ENCODE measurements at regions not wholly inside any gene's neighbourhood (a gene's known extent, or its start where the extent isn't known, plus 50 kb on each side); places are given as distances from the start of the nearest gene placed in this dataset.
A peak's percentile ranks its signal among the peaks of the same experiment; 100 is the strongest.
"Not testable (repeated sequence)": the region's sequence is repeated elsewhere in the genome, so short reads cannot be mapped to it uniquely, and the experiment has no call there.

DNA sequence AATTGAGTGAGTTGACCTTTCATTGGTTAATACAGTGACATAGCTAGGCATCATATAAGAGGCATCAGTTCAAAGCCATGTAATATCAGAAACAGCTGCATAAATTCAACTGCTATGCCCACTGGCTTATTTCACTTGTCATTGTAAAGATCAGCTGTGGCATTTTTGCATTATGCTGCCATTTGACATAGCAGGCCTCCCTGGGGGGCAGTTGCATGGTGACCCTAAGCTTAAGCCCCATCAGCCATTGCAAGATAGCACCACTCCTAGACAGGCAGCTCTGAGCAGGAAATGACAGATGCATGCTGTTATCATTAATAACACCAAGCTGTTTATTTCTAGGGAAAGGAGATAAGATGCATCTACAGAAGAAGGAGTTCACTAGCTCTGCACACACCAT is 233.4 kb upstream of the CNTNAP5 start (continued):
- no peak for TF ChIP-seq E2F4 (CRISPR knock-in tag; IDR thresholded peaks at IDR 0.05; ENCODE audit: borderline replicate concordance, low read depth)
- no peak for TF ChIP-seq PRRX2 (CRISPR knock-in tag; IDR thresholded peaks at IDR 0.05)

- H3K4me3 Mint-ChIP-seq; POLR2A ChIA-PET; DNase-seq (ENCODE audit: low spot score); ATAC-seq; CTCF ChIA-PET; H3K27ac Mint-ChIP-seq; H3K27me3 Mint-ChIP-seq (ENCODE audit: low read depth); H3K4me1 Mint-ChIP-seq: not testable (repeated sequence)
- Mint-ChIP-seq H3K9me3 (peaks cover 71% of the 10 kb centered on the region), H3K36me3 (peaks cover 43% of the 10 kb centered on the region)
These were observed 221.0 kb upstream of the CNTNAP5 start for GRCh38 chr2:123804126-123804525.

DNA sequence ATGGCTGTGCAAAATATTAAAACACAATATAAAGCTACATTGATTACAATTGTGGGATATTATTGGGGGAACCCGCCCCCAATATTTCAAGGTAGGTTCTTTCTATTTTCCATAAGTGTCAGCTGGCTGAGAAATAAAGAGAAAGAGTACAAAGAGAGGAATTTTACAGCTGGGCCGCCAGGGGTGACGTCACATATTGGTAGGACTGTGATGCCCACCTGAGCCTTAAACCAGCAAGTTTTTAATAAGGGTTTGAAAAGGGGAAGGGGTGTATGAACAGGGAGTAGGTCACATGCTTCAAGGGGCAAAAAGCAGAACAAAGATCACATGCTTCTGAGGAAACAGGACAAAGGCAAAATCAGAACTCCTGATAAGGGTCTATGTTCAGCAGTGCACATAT is 219.3 kb upstream of the CNTNAP5 start:
- POLR2A ChIA-PET; H3K27me3 Mint-ChIP-seq (ENCODE audit: low read depth); ATAC-seq; H3K27ac Mint-ChIP-seq; H3K4me3 Mint-ChIP-seq; CTCF ChIA-PET; H3K4me1 Mint-ChIP-seq; DNase-seq (ENCODE audit: low spot score): not testable (repeated sequence)
- H3K36me3 Mint-ChIP-seq = peaks cover 44% of the 10 kb centered on the region
- peaks cover 76% of the 10 kb centered on the region for H3K9me3 Mint-ChIP-seq

DNA sequence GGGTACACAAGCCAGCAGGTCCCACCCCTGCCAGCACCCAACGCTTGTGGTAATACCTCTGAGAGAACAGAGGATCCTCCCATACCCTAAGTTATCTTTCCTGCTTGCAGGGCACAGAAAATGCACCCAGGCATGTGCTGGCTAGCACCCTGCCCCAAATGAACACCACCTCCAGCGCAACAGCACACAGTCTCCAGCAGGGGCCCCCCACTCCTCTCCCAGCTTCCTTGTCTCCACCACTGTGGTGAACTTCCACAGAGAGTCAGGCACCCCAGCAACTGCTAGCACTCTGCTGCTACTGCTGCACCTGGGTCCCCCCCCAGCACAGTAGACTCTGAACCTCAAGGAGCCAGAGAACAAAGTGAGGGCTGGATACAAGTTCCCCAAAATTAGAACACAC is 216.8 kb upstream of the CNTNAP5 start:
- no peaks in the 10 kb centered on the region for H3K4me1 Mint-ChIP-seq
- DNase-seq (ENCODE audit: low spot score) (peak; percentile 48), ATAC-seq (peak; percentile 97)
- TF ChIP-seq, protein P1, sequence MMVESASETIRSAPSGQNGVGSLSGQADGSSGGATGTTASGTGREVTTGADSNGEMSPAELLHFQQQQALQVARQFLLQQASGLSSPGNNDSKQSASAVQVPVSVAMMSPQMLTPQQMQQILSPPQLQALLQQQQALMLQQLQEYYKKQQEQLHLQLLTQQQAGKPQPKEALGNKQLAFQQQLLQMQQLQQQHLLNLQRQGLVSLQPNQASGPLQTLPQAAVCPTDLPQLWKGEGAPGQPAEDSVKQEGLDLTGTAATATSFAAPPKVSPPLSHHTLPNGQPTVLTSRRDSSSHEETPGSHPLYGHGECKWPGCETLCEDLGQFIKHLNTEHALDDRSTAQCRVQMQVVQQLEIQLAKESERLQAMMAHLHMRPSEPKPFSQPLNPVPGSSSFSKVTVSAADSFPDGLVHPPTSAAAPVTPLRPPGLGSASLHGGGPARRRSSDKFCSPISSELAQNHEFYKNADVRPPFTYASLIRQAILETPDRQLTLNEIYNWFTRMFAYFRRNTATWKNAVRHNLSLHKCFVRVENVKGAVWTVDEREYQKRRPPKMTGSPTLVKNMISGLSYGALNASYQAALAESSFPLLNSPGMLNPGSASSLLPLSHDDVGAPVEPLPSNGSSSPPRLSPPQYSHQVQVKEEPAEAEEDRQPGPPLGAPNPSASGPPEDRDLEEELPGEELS (CRISPR knock-in tag; IDR thresholded peaks at IDR 0.05) = no peak
- TF ChIP-seq, protein P2, sequence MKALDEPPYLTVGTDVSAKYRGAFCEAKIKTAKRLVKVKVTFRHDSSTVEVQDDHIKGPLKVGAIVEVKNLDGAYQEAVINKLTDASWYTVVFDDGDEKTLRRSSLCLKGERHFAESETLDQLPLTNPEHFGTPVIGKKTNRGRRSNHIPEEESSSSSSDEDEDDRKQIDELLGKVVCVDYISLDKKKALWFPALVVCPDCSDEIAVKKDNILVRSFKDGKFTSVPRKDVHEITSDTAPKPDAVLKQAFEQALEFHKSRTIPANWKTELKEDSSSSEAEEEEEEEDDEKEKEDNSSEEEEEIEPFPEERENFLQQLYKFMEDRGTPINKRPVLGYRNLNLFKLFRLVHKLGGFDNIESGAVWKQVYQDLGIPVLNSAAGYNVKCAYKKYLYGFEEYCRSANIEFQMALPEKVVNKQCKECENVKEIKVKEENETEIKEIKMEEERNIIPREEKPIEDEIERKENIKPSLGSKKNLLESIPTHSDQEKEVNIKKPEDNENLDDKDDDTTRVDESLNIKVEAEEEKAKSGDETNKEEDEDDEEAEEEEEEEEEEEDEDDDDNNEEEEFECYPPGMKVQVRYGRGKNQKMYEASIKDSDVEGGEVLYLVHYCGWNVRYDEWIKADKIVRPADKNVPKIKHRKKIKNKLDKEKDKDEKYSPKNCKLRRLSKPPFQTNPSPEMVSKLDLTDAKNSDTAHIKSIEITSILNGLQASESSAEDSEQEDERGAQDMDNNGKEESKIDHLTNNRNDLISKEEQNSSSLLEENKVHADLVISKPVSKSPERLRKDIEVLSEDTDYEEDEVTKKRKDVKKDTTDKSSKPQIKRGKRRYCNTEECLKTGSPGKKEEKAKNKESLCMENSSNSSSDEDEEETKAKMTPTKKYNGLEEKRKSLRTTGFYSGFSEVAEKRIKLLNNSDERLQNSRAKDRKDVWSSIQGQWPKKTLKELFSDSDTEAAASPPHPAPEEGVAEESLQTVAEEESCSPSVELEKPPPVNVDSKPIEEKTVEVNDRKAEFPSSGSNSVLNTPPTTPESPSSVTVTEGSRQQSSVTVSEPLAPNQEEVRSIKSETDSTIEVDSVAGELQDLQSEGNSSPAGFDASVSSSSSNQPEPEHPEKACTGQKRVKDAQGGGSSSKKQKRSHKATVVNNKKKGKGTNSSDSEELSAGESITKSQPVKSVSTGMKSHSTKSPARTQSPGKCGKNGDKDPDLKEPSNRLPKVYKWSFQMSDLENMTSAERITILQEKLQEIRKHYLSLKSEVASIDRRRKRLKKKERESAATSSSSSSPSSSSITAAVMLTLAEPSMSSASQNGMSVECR (CRISPR knock-in tag; IDR thresholded peaks at IDR 0.05; ENCODE audit: borderline replicate concordance) = no peak
- TF ChIP-seq ZNF317 (CRISPR knock-in tag; IDR thresholded peaks at IDR 0.05; ENCODE audit: borderline replicate concordance, low read depth) = no peak
- no peak for TF ChIP-seq GRHL2 (CRISPR knock-in tag; IDR thresholded peaks at IDR 0.05; ENCODE audit: insufficient replicate concordance, severe bottlenecking)
- no peak for TF ChIP-seq TP53 (CRISPR knock-in tag; IDR thresholded peaks at IDR 0.05)
- TF ChIP-seq, protein P3, sequence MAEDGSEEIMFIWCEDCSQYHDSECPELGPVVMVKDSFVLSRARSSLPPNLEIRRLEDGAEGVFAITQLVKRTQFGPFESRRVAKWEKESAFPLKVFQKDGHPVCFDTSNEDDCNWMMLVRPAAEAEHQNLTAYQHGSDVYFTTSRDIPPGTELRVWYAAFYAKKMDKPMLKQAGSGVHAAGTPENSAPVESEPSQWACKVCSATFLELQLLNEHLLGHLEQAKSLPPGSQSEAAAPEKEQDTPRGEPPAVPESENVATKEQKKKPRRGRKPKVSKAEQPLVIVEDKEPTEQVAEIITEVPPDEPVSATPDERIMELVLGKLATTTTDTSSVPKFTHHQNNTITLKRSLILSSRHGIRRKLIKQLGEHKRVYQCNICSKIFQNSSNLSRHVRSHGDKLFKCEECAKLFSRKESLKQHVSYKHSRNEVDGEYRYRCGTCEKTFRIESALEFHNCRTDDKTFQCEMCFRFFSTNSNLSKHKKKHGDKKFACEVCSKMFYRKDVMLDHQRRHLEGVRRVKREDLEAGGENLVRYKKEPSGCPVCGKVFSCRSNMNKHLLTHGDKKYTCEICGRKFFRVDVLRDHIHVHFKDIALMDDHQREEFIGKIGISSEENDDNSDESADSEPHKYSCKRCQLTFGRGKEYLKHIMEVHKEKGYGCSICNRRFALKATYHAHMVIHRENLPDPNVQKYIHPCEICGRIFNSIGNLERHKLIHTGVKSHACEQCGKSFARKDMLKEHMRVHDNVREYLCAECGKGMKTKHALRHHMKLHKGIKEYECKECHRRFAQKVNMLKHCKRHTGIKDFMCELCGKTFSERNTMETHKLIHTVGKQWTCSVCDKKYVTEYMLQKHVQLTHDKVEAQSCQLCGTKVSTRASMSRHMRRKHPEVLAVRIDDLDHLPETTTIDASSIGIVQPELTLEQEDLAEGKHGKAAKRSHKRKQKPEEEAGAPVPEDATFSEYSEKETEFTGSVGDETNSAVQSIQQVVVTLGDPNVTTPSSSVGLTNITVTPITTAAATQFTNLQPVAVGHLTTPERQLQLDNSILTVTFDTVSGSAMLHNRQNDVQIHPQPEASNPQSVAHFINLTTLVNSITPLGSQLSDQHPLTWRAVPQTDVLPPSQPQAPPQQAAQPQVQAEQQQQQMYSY (CRISPR knock-in tag; IDR thresholded peaks at IDR 0.05) = no peak
- TF ChIP-seq CTCF (IDR thresholded peaks at IDR 0.05) = peak; percentile 61
- H3K4me3 Mint-ChIP-seq = no peak overlapping the region
- H3K9me3 Mint-ChIP-seq = peaks cover 55% of the 10 kb centered on the region
- no peaks in the 10 kb centered on the region; the same call in 1 of the 2 replicates for H3K27me3 Mint-ChIP-seq (ENCODE audit: low read depth)
- ChIA-PET CTCF (interaction anchor here (0.6 to 3.3 kb wide), 3 partner anchors 9 to 186 kb away, joined by 3 to 14 read pairs (median 3); no protein-coding TSS in a partner anchor), POLR2A (no interaction called here)
- H3K27ac Mint-ChIP-seq = no peak overlapping the region
- H3K36me3 Mint-ChIP-seq = peaks cover 28% of the 10 kb centered on the region

All from WTC11 (cell line).